H1 (cell line): ENCODE measurements at regions not wholly inside any gene's neighbourhood (a gene's known extent, or its start where the extent isn't known, plus 50 kb on each side); places are given as distances from the start of the nearest gene placed in this dataset.

Source experiments
- CTCF ChIA-PET: fragments of 300-600 bp; sonication (Branson Sonifier 250); formaldehyde crosslinking; loops from one replicate; lab custom pipeline; 2021; ENCODE audit not compliant: partially characterized antibody; lab: Charles Lee
- POLR2A ChIA-PET: fragments of 300-600 bp; sonication (Branson Sonifier 250); formaldehyde crosslinking; loops from one replicate; lab custom pipeline; 2021; ENCODE audit warnings: inconsistent platforms; ENCODE audit not compliant: partially characterized antibody; lab: Charles Lee
- DNase-seq, 2 experiments: peaks; one replicate each; pipeline versions ENCODE4 v3.0.0 to v3.0.0-alpha.2; 2010 to 2022; ENCODE audit warnings: low spot score in 2 of 2, low read depth in 1 of 2, mixed read lengths in 1 of 2
- FAIRE-seq: peaks from 2 replicates; lab custom pipeline; 2011; peaks lifted over from hg19 to GRCh38; lab: Jason Lieb, UNC
- H2AFZ ChIP-seq: 2 replicates; pipeline ENCODE4 v1.8.1; 2012; ENCODE audit warnings: low read length, inconsistent platforms
- H2AK5ac ChIP-seq: 2 replicates; pipeline ENCODE4 v1.6.1; 2013; ENCODE audit warnings: low read depth, low read length
- H2BK120ac ChIP-seq: replicated peaks from 2 replicates; pipeline ENCODE3; 2013; ENCODE audit warnings: low read depth, low read length, inconsistent platforms
- H2BK12ac ChIP-seq: 2 replicates; pipeline ENCODE4 v1.6.1; 2013; ENCODE audit warnings: low read depth, low read length
- H2BK15ac ChIP-seq: 2 replicates; pipeline ENCODE4 v1.6.1; 2013; ENCODE audit warnings: low read length
- H2BK20ac ChIP-seq: 2 replicates; pipeline ENCODE4 v1.6.1; 2013; ENCODE audit warnings: low read length
- H2BK5ac ChIP-seq: 2 replicates; pipeline ENCODE4 v1.6.1; 2013; ENCODE audit warnings: low read depth, low read length
- H3K14ac ChIP-seq: 2 replicates; pipeline ENCODE4 v1.6.1; 2013; ENCODE audit warnings: inconsistent platforms; ENCODE audit not compliant: insufficient read length
- H3K18ac ChIP-seq: 2 replicates; pipeline ENCODE4 v1.6.1; 2013; ENCODE audit warnings: low read length; ENCODE audit errors: extremely low read depth
- H3K23ac ChIP-seq: 2 replicates; pipeline ENCODE4 v1.6.1; 2013; ENCODE audit warnings: inconsistent platforms; ENCODE audit not compliant: insufficient read length
- H3K23me2 ChIP-seq: 2 replicates; pipeline ENCODE4 v1.6.1; 2013; ENCODE audit warnings: low read depth, low read length
- H3K27ac ChIP-seq: 2 replicates; pipeline ENCODE4 v1.6.1; 2011; ENCODE audit warnings: low read depth, low read length, inconsistent platforms
- H3K27me3 ChIP-seq, 4 experiments: replicated peaks in 1 of 4; 1 replicate in 1 of 4; 2 replicates in 3 of 4; pipeline versions ENCODE4 v1.6.1 to v1.8.1; 2011 to 2013; ENCODE audit warnings: low read length in 3 of 4, mild to moderate bottlenecking in 3 of 4, inconsistent platforms in 2 of 4, mixed read lengths in 2 of 4, moderate library complexity in 1 of 4; ENCODE audit not compliant: control insufficient read depth in 3 of 4, insufficient read depth in 3 of 4; ENCODE audit errors: extremely low read depth in 1 of 4
- H3K36me3 ChIP-seq, 4 experiments: 2 replicates each; pipeline versions ENCODE4 v1.6.1 to v1.8.1; 2011 to 2013; ENCODE audit warnings: mild to moderate bottlenecking in 4 of 4, low read length in 3 of 4, moderate library complexity in 2 of 4, control low read depth in 1 of 4, inconsistent platforms in 1 of 4; ENCODE audit not compliant: insufficient read depth in 4 of 4, control insufficient read depth in 2 of 4
- H3K4ac ChIP-seq: replicated peaks from 2 replicates; pipeline ENCODE3; 2013; ENCODE audit warnings: low read length, low read depth, mixed read lengths, inconsistent platforms; ENCODE audit not compliant: insufficient read length
- H3K4me1 ChIP-seq, 4 experiments: replicated peaks in 1 of 4; 1 replicate in 1 of 4; 2 replicates in 3 of 4; pipeline versions ENCODE4 v1.6.1 to v1.8.1; 2011 to 2013; ENCODE audit warnings: low read length in 3 of 4, inconsistent platforms in 2 of 4, mixed read lengths in 1 of 4; ENCODE audit not compliant: insufficient read depth in 4 of 4, control insufficient read depth in 3 of 4
- H3K4me2 ChIP-seq, 2 experiments: 2 replicates each; pipeline versions ENCODE4 v1.6.1 to v1.8.1; 2011 to 2013; ENCODE audit warnings: low read depth in 2 of 2, low read length in 2 of 2, control low read depth in 1 of 2, inconsistent platforms in 1 of 2, mild to moderate bottlenecking in 1 of 2; ENCODE audit not compliant: insufficient read depth in 1 of 2
- H3K4me3 ChIP-seq, 4 experiments: fragments of 200-600, 300-600 bp in 1 of 4; sonication (generic), shearing (Covaris generic), sonication (Bioruptor Twin) in 1 of 4; 2 replicates each; pipeline versions ENCODE4 v1.5.1 to v1.8.1; 2011 to 2016; ENCODE audit warnings: low read length in 4 of 4, low read depth in 3 of 4, control low read depth in 2 of 4, inconsistent platforms in 2 of 4, mild to moderate bottlenecking in 2 of 4, mixed read lengths in 1 of 4, moderate library complexity in 1 of 4; ENCODE audit not compliant: insufficient read depth in 2 of 4; ENCODE audit errors: extremely low read depth in 1 of 4
- H3K56ac ChIP-seq: replicated peaks from 2 replicates; pipeline ENCODE3; 2013; ENCODE audit warnings: low read depth, mild to moderate bottlenecking, mixed read lengths, low read length, inconsistent platforms; ENCODE audit not compliant: insufficient read length
- H3K79me1 ChIP-seq: 2 replicates; pipeline ENCODE4 v1.6.1; 2013; ENCODE audit warnings: low read depth, low read length, control low read depth
- H3K79me2 ChIP-seq, 2 experiments: 2 replicates each; pipeline versions ENCODE4 v1.6.1 to v1.8.1; 2012 to 2013; ENCODE audit warnings: low read length in 2 of 2, mild to moderate bottlenecking in 2 of 2, inconsistent platforms in 1 of 2; ENCODE audit not compliant: insufficient read depth in 2 of 2, control insufficient read depth in 1 of 2
- H3K9ac ChIP-seq, 4 experiments: replicated peaks in 1 of 4; 1 replicate in 1 of 4; 2 replicates in 3 of 4; pipeline versions ENCODE4 v1.6.1 to v1.8.1; 2011 to 2013; ENCODE audit warnings: low read depth in 3 of 4, low read length in 3 of 4, control low read depth in 2 of 4, mild to moderate bottlenecking in 2 of 4, moderate library complexity in 2 of 4, inconsistent platforms in 1 of 4; ENCODE audit errors: extremely low read depth in 1 of 4
- H3K9me3 ChIP-seq, 2 experiments: 2 replicates each; pipeline versions ENCODE4 v1.6.1 to v1.8.1; 2012 to 2013; ENCODE audit warnings: mild to moderate bottlenecking in 2 of 2, moderate library complexity in 2 of 2, control low read depth in 1 of 2, inconsistent platforms in 1 of 2, low read depth in 1 of 2, low read length in 1 of 2, mixed read lengths in 1 of 2; ENCODE audit not compliant: insufficient read depth in 2 of 2
- H4K20me1 ChIP-seq, 2 experiments: replicated peaks in 1 of 2; 2 replicates each; pipeline versions ENCODE3 to v1.8.1; 2011 to 2013; ENCODE audit warnings: inconsistent platforms in 2 of 2, low read length in 2 of 2, mild to moderate bottlenecking in 1 of 2; ENCODE audit not compliant: insufficient read depth in 2 of 2, control insufficient read depth in 1 of 2
- H4K5ac ChIP-seq: 2 replicates; pipeline ENCODE4 v1.6.1; 2013; ENCODE audit warnings: low read length, low read depth, mixed read lengths, inconsistent platforms; ENCODE audit not compliant: insufficient read length
- H4K8ac ChIP-seq: 2 replicates; pipeline ENCODE4 v1.8.0; 2013; ENCODE audit warnings: mild to moderate bottlenecking, moderate library complexity, low read length, inconsistent platforms; ENCODE audit not compliant: insufficient read depth; ENCODE audit errors: extremely low read depth
- H4K91ac ChIP-seq: replicated peaks from 2 replicates; pipeline ENCODE3; 2013; ENCODE audit warnings: low read length, mixed read lengths, inconsistent platforms; ENCODE audit not compliant: insufficient read length
- BRCA1 ChIP-seq: IDR thresholded peaks from 2 replicates; pipeline ENCODE4 v1.6.1; 2012; ENCODE audit warnings: low read depth, low read length, improper control_type of control experiment
- CBX5 ChIP-seq: fragments of 300-800, 300-1000 bp; sonication (generic); IDR thresholded peaks from 2 replicates; pipeline ENCODE4 v1.7.1; 2016; ENCODE audit warnings: antibody characterized with exemption, low read length, low read depth
- CTCF ChIP-seq, 3 experiments: IDR thresholded peaks; 1 replicate in 2 of 3; 2 replicates in 1 of 3; pipeline versions ENCODE4 v1.5.1 to v1.6.1; 2011; ENCODE audit warnings: low read length in 3 of 3, mild to moderate bottlenecking in 3 of 3, inconsistent platforms in 2 of 3, low read depth in 1 of 3, moderate library complexity in 1 of 3; ENCODE audit not compliant: insufficient read depth in 1 of 3; ENCODE audit errors: control extremely low read depth in 1 of 3
- EGR1 ChIP-seq: IDR thresholded peaks from 2 replicates; pipeline ENCODE4 v1.6.1; 2011; ENCODE audit warnings: low read depth, low read length, borderline replicate concordance
- GABPA ChIP-seq: IDR thresholded peaks from 2 replicates; pipeline ENCODE4 v1.6.1; 2011; ENCODE audit warnings: mild to moderate bottlenecking, low read length, moderate library complexity, borderline replicate concordance; ENCODE audit not compliant: insufficient read depth
- NANOG ChIP-seq: IDR thresholded peaks from 2 replicates; pipeline ENCODE4 v1.6.1; 2011; ENCODE audit warnings: low read length, low read depth, mild to moderate bottlenecking, inconsistent platforms; ENCODE audit not compliant: insufficient read depth, poor library complexity, severe bottlenecking
- TAF7 ChIP-seq: optimal IDR thresholded peaks from 2 replicates; pipeline ENCODE3; 2011; ENCODE audit warnings: low read depth, mild to moderate bottlenecking, inconsistent platforms, low read length, moderate library complexity, borderline replicate concordance
- YY1 ChIP-seq: IDR thresholded peaks from 2 replicates; pipeline ENCODE4 v1.6.1; 2011; ENCODE audit warnings: low read depth, mild to moderate bottlenecking, low read length
- whole genome bisulfite sequencing, 2 experiments: shearing (Covaris generic) in 1 of 2; methylation state at CpG; one replicate each; pipeline versions ENCODE4 v1.1.6 to v1.1.7; 2013 to 2015; ENCODE audit warnings: low lambda C conversion rate in 2 of 2, mixed read lengths in 2 of 2, inconsistent platforms in 1 of 2, low coverage in 1 of 2, missing lambda C conversion rate in 1 of 2; ENCODE audit not compliant: insufficient replicate concordance in 2 of 2, insufficient coverage in 1 of 2, insufficient read length in 1 of 2; ENCODE audit errors: extremely low coverage in 1 of 2, missing lambda C conversion rate in 1 of 2; 5-methylcytosine and 5-hydroxymethylcytosine counted together

- H2BK20ac ChIP-seq, result no peak overlapping the region
- H2BK15ac ChIP-seq, result no peak overlapping the region
- no peaks in the 10 kb centered on the region for H3K36me3 ChIP-seq
- no peak overlapping the region for H3K18ac ChIP-seq
- H3K4ac ChIP-seq, result no peak overlapping the region
- no peak overlapping the region for H2BK120ac ChIP-seq
- H4K20me1 ChIP-seq, result no peaks in the 10 kb centered on the region
- no peak for DNase-seq
- H3K23me2 ChIP-seq, result no peaks in the 10 kb centered on the region
- no peak overlapping the region for H4K5ac ChIP-seq
- H3K9me3 ChIP-seq, result peaks cover 7 to 14% of the 10 kb centered on the region in 2 experiments
- ChIA-PET CTCF (interaction anchor here (0.5 kb wide), 1 partner anchor 101 kb away, joined by 4 read pairs; no protein-coding TSS in a partner anchor), POLR2A (no interaction called here)
- no peak overlapping the region for H2AK5ac ChIP-seq
- no peak overlapping the region for H3K23ac ChIP-seq
- H3K4me1 ChIP-seq, result no peaks in the 10 kb centered on the region
- 93% methylated on average over 1 of the region's 1 CpG; no CpG with 5 or more reads in 1 of the 2 experiments for WGBS, 2 experiments
- H3K9ac ChIP-seq, result no peak overlapping the region
- no peak overlapping the region for H3K4me3 ChIP-seq
- H2AFZ ChIP-seq, result no peak overlapping the region
- no peak overlapping the region for H3K4me2 ChIP-seq
- H4K8ac ChIP-seq, result no peak overlapping the region
- no peak overlapping the region for H2BK5ac ChIP-seq
- no peaks in the 10 kb centered on the region for H3K79me1 ChIP-seq
- FAIRE-seq, result no peak
- no peaks in the 10 kb centered on the region for H3K79me2 ChIP-seq
- H4K91ac ChIP-seq, result no peak overlapping the region
- no peak overlapping the region for H3K27ac ChIP-seq
- H3K14ac ChIP-seq, result no peak overlapping the region
- H3K56ac ChIP-seq, result no peak overlapping the region
- no peak overlapping the region for H2BK12ac ChIP-seq
- no peaks in the 10 kb centered on the region for H3K27me3 ChIP-seq
- TF ChIP-seq TAF7 (no peak), GABPA (no peak), EGR1 (no peak), YY1 (no peak), NANOG (no peak), BRCA1 (no peak), CTCF (IDR thresholded peaks at IDR 0.05; ENCODE audit: control extremely low read depth in 1 of 3, insufficient read depth in 1 of 3, low read depth in 1 of 3, low read length in 3 of 3) (no peak), CBX5 (no peak)
These were observed 187.2 kb downstream of the NFKBIZ start for GRCh38 chr3:102036472-102036871.
